Activated T-helper 2 cell treated with anti-CD3 and anti-CD28 coated beads, Interferon-gamma antibody, Interleukin-2, Interleukin-4, amounts not matched to agents 10 μg/mL and 5 μg/mL and 100 μg/mL, durations not matched to agents 14 hours and 24 hours and 36 hours (primary cell): ENCODE measurements at regions not wholly inside any gene's neighbourhood (a gene's known extent, or its start where the extent isn't known, plus 50 kb on each side); places are given as distances from the start of the nearest gene placed in this dataset.
"Not testable (repeated sequence)": the region's sequence is repeated elsewhere in the genome, so short reads cannot be mapped to it uniquely, and the experiment has no call there.

Experiments
- DNase-seq: peaks from one replicate; pipeline ENCODE4 v3.0.0; 2021; ENCODE audit warnings: low spot score
- H3K27ac Mint-ChIP-seq: one replicate; pipeline ENCODE4 v1.8.0; 2021; ENCODE audit warnings: mixed read lengths
- H3K27me3 Mint-ChIP-seq: one replicate; pipeline ENCODE4 v1.8.0; 2021; ENCODE audit warnings: low read depth, mixed read lengths
- H3K36me3 Mint-ChIP-seq: one replicate; pipeline ENCODE4 v1.8.0; 2021; ENCODE audit warnings: low read depth, mixed read lengths
- H3K4me1 Mint-ChIP-seq: one replicate; pipeline ENCODE4 v1.8.0; 2021; ENCODE audit warnings: low read depth, mixed read lengths
- H3K4me3 Mint-ChIP-seq: one replicate; pipeline ENCODE4 v1.8.0; 2021; ENCODE audit warnings: low read depth, mild to moderate bottlenecking, moderate library complexity, mixed read lengths
- H3K9me3 Mint-ChIP-seq: one replicate; pipeline ENCODE4 v1.8.0; 2021; ENCODE audit warnings: mixed read lengths
- intact Hi-C: fragments of 100-400 bp; cut with micrococcal nuclease; formaldehyde crosslinking; loops from one replicate; pipeline ENCODE4 v1.15.1; 2023

GRCh38 chr6:78797270-78797669 lies 70.1 kb upstream of the IRAK1BP1 start:
- Mint-ChIP-seq H3K4me1 (no peaks in the 10 kb centered on the region), H3K4me3 (no peak overlapping the region), H3K27me3 (no peaks in the 10 kb centered on the region), H3K36me3 (no peaks in the 10 kb centered on the region), H3K27ac (no peak overlapping the region), H3K9me3 (peaks cover 15% of the 10 kb centered on the region)
- DNase-seq, result no peak
- intact Hi-C loops, result no loop called here

DNA sequence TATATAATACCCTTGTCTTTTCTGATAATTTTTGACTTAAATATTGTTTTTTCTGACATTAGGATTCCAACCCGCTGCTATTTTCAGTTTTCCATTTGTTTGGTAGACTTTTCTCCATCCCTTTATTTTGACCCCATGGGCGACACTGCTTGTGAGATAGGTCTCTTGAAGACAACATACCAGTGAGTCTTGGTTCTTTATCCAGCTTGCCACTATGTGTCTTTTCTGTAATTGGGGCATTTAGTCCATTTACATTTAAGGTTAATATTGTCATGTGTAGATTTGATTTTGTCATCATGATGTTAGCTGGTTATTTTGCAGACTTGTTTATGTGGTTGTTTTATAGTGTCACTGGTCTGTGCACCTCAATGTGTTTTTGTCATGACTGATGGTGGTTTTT lies 67.7 kb upstream of the IRAK1BP1 start:
- intact Hi-C loops, result no loop called here
- Mint-ChIP-seq H3K36me3 (no peaks in the 10 kb centered on the region), H3K4me1 (no peaks in the 10 kb centered on the region), H3K4me3 (no peak overlapping the region), H3K9me3 (peaks cover 21% of the 10 kb centered on the region), H3K27ac (no peak overlapping the region), H3K27me3 (no peaks in the 10 kb centered on the region)
- no peak for DNase-seq

GRCh38 chr6:78806792-78807191 lies 60.6 kb upstream of the IRAK1BP1 start:
- H3K27ac Mint-ChIP-seq, H3K27me3 Mint-ChIP-seq, DNase-seq, H3K4me3 Mint-ChIP-seq, H3K36me3 Mint-ChIP-seq, H3K4me1 Mint-ChIP-seq, H3K9me3 Mint-ChIP-seq, intact Hi-C loops: not testable (repeated sequence)

- H3K27ac Mint-ChIP-seq, intact Hi-C loops, H3K9me3 Mint-ChIP-seq, DNase-seq, H3K27me3 Mint-ChIP-seq, H3K4me1 Mint-ChIP-seq, H3K4me3 Mint-ChIP-seq, H3K36me3 Mint-ChIP-seq: not testable (repeated sequence)
Observed at GRCh38 chr6:78807655-78808355, 59.5 kb upstream of the IRAK1BP1 start.

DNA sequence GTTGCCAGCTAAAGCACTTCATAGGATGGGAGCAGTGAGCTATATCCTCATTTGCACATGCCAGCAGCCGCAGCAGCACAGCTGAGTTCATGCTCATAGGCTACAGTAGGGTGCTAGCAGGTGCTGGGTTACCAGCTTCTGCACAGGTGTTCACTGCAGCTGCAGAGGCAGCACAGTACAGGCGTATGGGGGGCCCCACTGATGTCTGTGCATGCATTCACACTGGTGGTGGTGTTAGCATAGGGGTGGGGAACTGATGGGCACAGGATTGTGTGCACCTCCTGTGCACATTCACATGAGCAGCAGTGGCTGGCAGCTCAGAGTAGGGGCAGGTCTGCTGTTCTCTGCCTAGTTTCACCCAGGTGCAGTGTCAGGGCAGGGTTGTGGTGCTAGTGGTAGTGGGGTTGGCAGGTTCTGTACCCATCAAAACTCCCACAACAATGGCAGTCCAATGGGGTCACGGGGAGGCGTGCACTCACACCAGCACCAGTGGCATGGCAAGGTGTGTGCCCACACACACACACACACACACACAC lies 58.9 kb upstream of the IRAK1BP1 start:
- Mint-ChIP-seq H3K36me3 (no peaks in the 10 kb centered on the region), H3K4me1 (no peaks in the 10 kb centered on the region), H3K9me3 (peaks cover 7% of the 10 kb centered on the region), H3K4me3 (no peak overlapping the region), H3K27ac (no peak overlapping the region), H3K27me3 (no peaks in the 10 kb centered on the region)
- DNase-seq, result no peak
- intact Hi-C loops, result no loop called here

DNA sequence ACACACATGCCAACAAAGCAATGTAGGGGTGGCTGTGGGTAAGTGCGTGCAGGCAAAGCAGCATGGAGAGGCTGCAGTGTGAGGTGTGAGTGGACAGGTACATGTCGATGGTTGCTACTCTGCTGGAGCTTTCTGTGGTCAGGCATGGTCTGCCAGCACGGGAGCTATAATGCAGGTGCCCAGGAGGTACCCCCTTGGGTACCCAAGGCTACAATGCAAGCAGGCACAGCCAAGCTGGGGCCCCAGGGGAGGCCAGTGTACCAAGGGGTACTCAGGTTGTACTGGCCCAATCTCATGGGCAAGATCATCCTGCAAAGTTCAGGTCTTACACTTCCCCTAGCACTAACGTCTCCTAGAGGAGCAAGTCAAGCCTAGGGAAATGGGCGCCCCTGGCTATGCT lies 58.4 kb upstream of the IRAK1BP1 start:
- Mint-ChIP-seq H3K4me1 (no peaks in the 10 kb centered on the region), H3K9me3 (peaks cover 7% of the 10 kb centered on the region), H3K27me3 (no peaks in the 10 kb centered on the region), H3K4me3 (no peak overlapping the region), H3K36me3 (no peaks in the 10 kb centered on the region), H3K27ac (no peak overlapping the region)
- no peak for DNase-seq
- intact Hi-C loops, result no loop called here

DNA sequence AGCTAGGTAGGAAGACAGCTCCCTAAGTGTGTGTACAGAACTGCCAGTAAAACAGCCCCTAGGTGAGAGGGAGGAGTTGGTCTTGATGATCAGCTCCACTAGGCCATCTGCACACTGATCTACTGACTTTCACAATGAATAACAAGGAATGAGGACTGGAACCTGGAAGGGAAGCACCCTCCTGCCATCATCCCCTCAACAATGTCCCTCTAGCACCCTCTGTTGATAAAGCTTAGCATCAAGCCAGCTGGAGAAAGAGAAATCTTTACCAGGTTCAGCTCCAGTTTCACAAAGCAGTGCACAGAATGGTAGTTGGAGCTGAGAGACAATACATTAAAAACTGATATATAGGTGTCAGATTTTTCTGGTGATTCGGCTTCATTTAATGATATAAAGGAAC lies 57.2 kb upstream of the IRAK1BP1 start:
- no peaks in the 10 kb centered on the region for H3K36me3 Mint-ChIP-seq
- intact Hi-C loops, result loop anchor here (1.0 kb wide), 1 partner anchor 11 kb away; no protein-coding TSS in a partner anchor
- H3K9me3 Mint-ChIP-seq, result no peaks in the 10 kb centered on the region
- H3K4me1 Mint-ChIP-seq, result no peaks in the 10 kb centered on the region
- no peak overlapping the region for H3K27ac Mint-ChIP-seq
- no peak overlapping the region for H3K4me3 Mint-ChIP-seq
- DNase-seq, result no peak
- no peaks in the 10 kb centered on the region for H3K27me3 Mint-ChIP-seq

DNA sequence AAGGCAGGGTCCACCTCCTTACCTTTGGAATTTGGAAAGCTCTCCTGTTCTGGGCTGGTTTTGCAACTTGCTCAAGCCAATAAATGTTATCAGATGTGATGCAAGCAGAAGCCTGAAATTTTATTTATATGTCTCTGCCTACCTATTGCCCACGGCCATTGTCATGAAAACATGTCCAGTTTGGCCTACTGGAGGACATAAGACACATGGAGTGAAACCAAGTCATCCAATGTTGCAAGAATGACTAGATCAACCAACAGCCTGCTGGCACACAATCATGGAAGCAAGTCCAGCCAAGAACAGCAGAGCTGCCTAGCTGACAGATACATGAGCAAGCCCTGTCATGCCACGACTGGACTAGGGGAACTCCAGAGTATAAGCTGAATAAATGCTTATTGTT lies 56.7 kb upstream of the IRAK1BP1 start:
- Mint-ChIP-seq H3K27ac (no peak overlapping the region), H3K4me1 (no peaks in the 10 kb centered on the region), H3K9me3 (no peaks in the 10 kb centered on the region), H3K27me3 (no peaks in the 10 kb centered on the region), H3K36me3 (no peaks in the 10 kb centered on the region), H3K4me3 (no peak overlapping the region)
- DNase-seq, result no peak
- intact Hi-C loops, result loop anchor here (1.0 kb wide), 1 partner anchor 11 kb away; no protein-coding TSS in a partner anchor
